A549 (cell line): ENCODE measurements at regions not wholly inside any gene's neighbourhood (a gene's known extent, or its start where the extent isn't known, plus 50 kb on each side); places are given as distances from the start of the nearest gene placed in this dataset.
A peak's percentile ranks its signal among the peaks of the same experiment; 100 is the strongest.
"Not testable (repeated sequence)": the region's sequence is repeated elsewhere in the genome, so short reads cannot be mapped to it uniquely, and the experiment has no call there.

Experiments
- ATAC-seq, 2 experiments: fragments of 200-7000 bp in 1 of 2; fragments of >200 bp in 1 of 2; cut with Nextera tagmentation in 1 of 2; cut with Tn5 transposase in 1 of 2; 3 replicates each; pipeline versions ENCODE4 v1.8.0 to v1.9.1; 2018 to 2020; ENCODE audit warnings: mild to moderate bottlenecking in 1 of 2, moderate library complexity in 1 of 2
- CTCF ChIA-PET: fragments of 300-600 bp; sonication (Branson Sonifier 250); formaldehyde crosslinking; extraction: SDS; loops from one replicate; lab custom pipeline; 2021; ENCODE audit warnings: antibody characterized with exemption, inconsistent platforms; lab: Yijun Ruan, JAX
- POLR2A ChIA-PET: fragments of 350-600 bp; formaldehyde crosslinking; extraction: SDS; loops from one replicate; lab custom pipeline; 2021; ENCODE audit warnings: antibody characterized with exemption, inconsistent platforms; lab: Yijun Ruan, JAX
- DNase-seq, 2 experiments: peaks; one replicate each; pipeline versions ENCODE4 v3.0.0 to v3.0.0-alpha.2; 2011 to 2016; ENCODE audit warnings: low read depth in 1 of 2, low spot score in 1 of 2
- FAIRE-seq: peaks from 2 replicates; lab custom pipeline; 2011; peaks lifted over from hg19 to GRCh38; lab: Jason Lieb, UNC
- H3K27ac ChIP-seq, 2 experiments: fragments of >200 bp; sonication (Bioruptor Twin); formaldehyde crosslinking; 3 replicates each; pipeline ENCODE4 v1.5.1; 2016 to 2017
- H3K4me1 ChIP-seq: fragments of >200 bp; sonication (Bioruptor Twin); formaldehyde crosslinking; 3 replicates; pipeline ENCODE4 v1.6.1; 2016
- H3K4me2 ChIP-seq: fragments of >200 bp; sonication (Bioruptor Twin); formaldehyde crosslinking; 3 replicates; pipeline ENCODE4 v1.6.1; 2016
- H3K4me3 ChIP-seq: fragments of >200 bp; sonication (Bioruptor Twin); formaldehyde crosslinking; 3 replicates; pipeline ENCODE4 v1.5.1; 2016
- H3K9me3 ChIP-seq: fragments of >200 bp; sonication (Bioruptor Twin); formaldehyde crosslinking; 3 replicates; pipeline ENCODE4 v1.6.1; 2016
- CBX8 ChIP-seq: fragments of 200-600 bp; sonication (generic); IDR thresholded peaks from 2 replicates; pipeline ENCODE4 v1.6.1; 2016
- CEBPB ChIP-seq, 2 experiments: fragments of >200 bp in 1 of 2; sonication (Bioruptor Twin) in 1 of 2; formaldehyde crosslinking in 1 of 2; IDR thresholded peaks; 2 replicates each; pipeline ENCODE4 v1.6.1; 2012 to 2016
- EHMT2 ChIP-seq: fragments of 200-600 bp; sonication (generic); IDR thresholded peaks from 2 replicates; pipeline ENCODE4 v1.6.1; 2016; ENCODE audit warnings: antibody characterized with exemption, low read depth, mild to moderate bottlenecking, moderate library complexity
- EP300 ChIP-seq, 2 experiments: fragments of >200 bp; sonication (Bioruptor Twin); formaldehyde crosslinking; IDR thresholded peaks; 2 replicates in 1 of 2; 3 replicates in 1 of 2; pipeline ENCODE4 v1.6.1; 2016 to 2017
- ESRRA ChIP-seq: fragments of 150-350 bp; IDR thresholded peaks from 2 replicates; pipeline ENCODE4 v1.6.1; 2014; ENCODE audit warnings: mild to moderate bottlenecking, low read length, borderline replicate concordance
- FOSB ChIP-seq: fragments of 250-450 bp; sonication (Bioruptor Pico); IDR thresholded peaks from 2 replicates; pipeline ENCODE4 v1.5.0; 2020; ENCODE audit warnings: mild to moderate bottlenecking, moderate library complexity
- FOSL2 ChIP-seq, 2 experiments: fragments of 450-650 bp in 1 of 2; fragments of >200 bp in 1 of 2; sonication (Bioruptor Twin) in 1 of 2; formaldehyde crosslinking; IDR thresholded peaks; 2 replicates each; pipeline versions ENCODE4 v1.5.0 to v1.6.1; 2016 to 2020; ENCODE audit warnings: mild to moderate bottlenecking in 1 of 2, moderate library complexity in 1 of 2
- FOXS1 ChIP-seq: fragments of 250-450 bp; sonication (Bioruptor Pico); IDR thresholded peaks from 2 replicates; pipeline ENCODE4 v1.5.0; 2020; ENCODE audit warnings: mild to moderate bottlenecking, moderate library complexity
- HDAC2 ChIP-seq: fragments of 200-600 bp; sonication (generic); IDR thresholded peaks from 2 replicates; pipeline ENCODE4 v1.6.1; 2016
- HEYL ChIP-seq: fragments of 250-450 bp; sonication (Bioruptor Pico); IDR thresholded peaks from 2 replicates; pipeline ENCODE4 v1.8.0; 2021; ENCODE audit warnings: mild to moderate bottlenecking, moderate library complexity
- HOXB13 ChIP-seq: fragments of 250-450 bp; sonication (Bioruptor Pico); IDR thresholded peaks from 2 replicates; pipeline ENCODE4 v1.5.0; 2020; ENCODE audit warnings: low read depth, mild to moderate bottlenecking, moderate library complexity
- JUN ChIP-seq, 2 experiments: fragments of >200 bp; sonication (Bioruptor Twin); formaldehyde crosslinking; IDR thresholded peaks; 2 replicates in 1 of 2; 3 replicates in 1 of 2; pipeline ENCODE4 v1.6.1; 2016 to 2017
- JUNB ChIP-seq: fragments of >200 bp; sonication (Bioruptor Twin); formaldehyde crosslinking; IDR thresholded peaks from 2 replicates; pipeline ENCODE4 v1.6.1; 2016
- MAZ ChIP-seq: fragments of 150-350 bp; IDR thresholded peaks from 2 replicates; pipeline ENCODE4 v1.6.1; 2014; ENCODE audit warnings: antibody characterized with exemption, low read depth, low read length, borderline replicate concordance
- MYC ChIP-seq: IDR thresholded peaks from 2 replicates; pipeline ENCODE4 v1.6.1; 2012; ENCODE audit warnings: mild to moderate bottlenecking, inconsistent platforms, low read length, improper control_type of control experiment, borderline replicate concordance
- NFE2L2 ChIP-seq: fragments of 150-350 bp; conservative IDR thresholded peaks from 2 replicates; pipeline ENCODE4 v1.6.1; 2014; ENCODE audit warnings: low read length
- NPAS2 ChIP-seq: fragments of 250-450 bp; sonication (Bioruptor Pico); IDR thresholded peaks from 2 replicates; pipeline ENCODE4 v1.8.0; 2022; ENCODE audit warnings: mild to moderate bottlenecking, moderate library complexity, borderline replicate concordance
- PHF8 ChIP-seq: fragments of 200-600 bp; sonication (generic); IDR thresholded peaks from 2 replicates; pipeline ENCODE4 v1.6.1; 2016; ENCODE audit warnings: low read depth, mild to moderate bottlenecking, antibody characterized with exemption, moderate library complexity, borderline replicate concordance
- POLR2A ChIP-seq: IDR thresholded peaks from 2 replicates; pipeline ENCODE4 v1.6.1; 2012; ENCODE audit warnings: mild to moderate bottlenecking, low read length
- RARB ChIP-seq: fragments of 250-450 bp; sonication (Bioruptor Pico); IDR thresholded peaks from 2 replicates; pipeline ENCODE4 v1.8.0; 2021; ENCODE audit warnings: mild to moderate bottlenecking, moderate library complexity
- SREBF2 ChIP-seq: fragments of 450-650 bp; IDR thresholded peaks from 2 replicates; pipeline ENCODE4 v1.6.1; 2014; ENCODE audit warnings: mild to moderate bottlenecking, moderate library complexity
- TFCP2L1 ChIP-seq: fragments of 250-450 bp; sonication (Bioruptor Pico); IDR thresholded peaks from 2 replicates; pipeline ENCODE4 v1.5.0; 2021; ENCODE audit warnings: mild to moderate bottlenecking
- WGBS: methylation state at CpG from one replicate; pipeline ENCODE4 v1.1.6; 2017; ENCODE audit errors: missing lambda C conversion rate; 5-methylcytosine and 5-hydroxymethylcytosine counted together
- TF ChIP-seq, protein P1 (sequence below): IDR thresholded peaks from 2 replicates; pipeline ENCODE4 v1.6.1; 2012
- TF ChIP-seq, protein P2 (sequence below): fragments of 450-650 bp; IDR thresholded peaks from 2 replicates; pipeline ENCODE4 v1.6.1; 2014; ENCODE audit warnings: antibody characterized with exemption
- TF ChIP-seq, protein P3 (sequence below): fragments of >200 bp; sonication (Bioruptor Twin); formaldehyde crosslinking; IDR thresholded peaks from 3 replicates; pipeline ENCODE4 v1.6.1; 2016
- TF ChIP-seq, protein P4 (sequence below): IDR thresholded peaks from 2 replicates; pipeline ENCODE4 v1.6.1; 2012; ENCODE audit warnings: low read depth, borderline replicate concordance

DNA sequence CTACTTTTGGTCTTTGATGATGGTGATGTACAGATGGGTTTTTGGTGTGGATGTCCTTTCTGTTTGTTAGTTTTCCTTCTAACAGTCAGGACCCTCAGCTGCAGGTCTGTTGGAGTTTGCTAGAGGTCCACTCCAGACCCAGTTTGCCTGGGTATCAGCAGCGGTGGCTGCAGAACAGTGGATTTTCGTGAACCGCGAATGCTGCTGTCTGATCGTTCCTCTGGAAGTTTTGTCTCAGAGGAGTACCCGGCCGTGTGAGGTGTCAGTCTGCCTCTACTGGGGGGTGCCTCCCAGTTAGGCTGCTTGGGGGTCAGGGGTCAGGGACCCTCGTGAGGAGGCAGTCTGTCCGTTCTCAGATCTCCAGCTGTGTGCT is 56.6 kb upstream of the TNFAIP8 start:
- Histone ChIP-seq H3K27ac (peak overlapping the region in 1 of 2 experiments; percentile 89; a peak in 5 of 6 replicates), H3K4me1 (peaks cover 45% of the 10 kb centered on the region), H3K4me2 (peak overlapping the region; percentile 82)
- not testable (repeated sequence) for DNase-seq, ATAC-seq, H3K9me3 ChIP-seq, FAIRE-seq, H3K4me3 ChIP-seq
- 88% methylated on average over 7 of the region's 9 CpGs for WGBS
- POLR2A ChIA-PET, result interaction anchor here (1.4 to 1.6 kb wide), 2 partner anchors 31 to 228 kb away, joined by 4 to 6 read pairs; partner anchors contain the start of gene DMXL1
- CTCF ChIA-PET, result interaction anchor here (2.5 kb wide), 1 partner anchor 36 kb away, joined by 12 read pairs; no protein-coding TSS in a partner anchor

DNA sequence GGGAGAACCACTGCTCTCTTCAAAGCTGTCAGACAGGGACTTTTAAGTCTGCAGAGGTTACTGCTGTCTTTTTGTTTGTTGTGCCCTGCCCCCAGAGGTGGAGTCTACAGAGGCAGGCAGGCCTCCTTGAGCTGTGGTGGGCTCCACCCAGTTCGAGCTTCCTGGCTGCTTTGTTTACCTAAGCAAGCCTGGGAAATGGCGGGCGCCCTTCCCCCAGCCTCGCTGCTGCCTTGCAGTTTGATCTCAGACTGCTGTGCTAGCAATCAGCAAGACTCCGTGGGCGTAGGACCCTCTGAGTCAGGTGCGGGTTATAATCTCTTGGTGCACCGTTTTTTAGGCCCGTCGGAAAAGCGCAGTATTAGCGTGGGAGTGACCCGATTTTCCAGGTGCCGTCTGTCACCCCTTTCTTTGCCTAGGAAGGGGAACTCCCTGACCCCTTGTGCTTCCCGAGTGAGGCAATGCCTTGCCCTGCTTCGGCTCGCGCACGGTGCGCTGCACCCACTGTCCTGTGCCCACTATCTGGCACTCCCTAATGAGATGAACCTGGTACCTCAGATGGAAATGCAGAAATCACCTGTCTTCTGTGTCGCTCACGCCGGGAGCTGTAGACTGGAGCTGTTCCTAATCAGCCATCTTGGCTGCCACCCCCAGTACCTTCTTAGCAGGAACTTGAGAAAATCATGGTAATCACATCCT is 56.1 kb upstream of the TNFAIP8 start:
- peak in 1 of 2 experiments; percentile 64 for DNase-seq
- H3K9me3 ChIP-seq, ATAC-seq, FAIRE-seq: not testable (repeated sequence)
- Histone ChIP-seq H3K4me2 (peak overlapping the region; percentile 82), H3K4me3 (peak overlapping the region; percentile 35), H3K4me1 (peaks cover 50% of the 10 kb centered on the region)
- ChIA-PET CTCF (interaction anchor here (0.6 to 2.5 kb wide), 3 partner anchors 35 to 507 kb away, joined by 3 to 12 read pairs (median 6); partner anchors contain the start of gene DTWD2), POLR2A (interaction anchor here (1.4 to 1.6 kb wide), 2 partner anchors 32 to 229 kb away, joined by 4 to 6 read pairs; partner anchors contain the start of gene DMXL1)
- WGBS, result 26% methylated on average over 21 of the region's 23 CpGs
- TF ChIP-seq TFCP2L1 (CRISPR knock-in tag) (0 out of 2 replicates have a peak, but pooled peaks have one; percentile 20), JUN (IDR thresholded peaks at IDR 0.05) (peak in 1 of 2 experiments; percentile 32; a peak in 1 of 5 replicates), CEBPB (IDR thresholded peaks at IDR 0.05) (0 out of 4 replicates have a peak, but pooled peaks of 1 of the 2 experiments have one; percentile 7)
- TF ChIP-seq, all 56 proteins: peak for 3; not testable (repeated sequence) for 53
- H3K27ac ChIP-seq, result peak overlapping the region; percentile 82 to 89

DNA sequence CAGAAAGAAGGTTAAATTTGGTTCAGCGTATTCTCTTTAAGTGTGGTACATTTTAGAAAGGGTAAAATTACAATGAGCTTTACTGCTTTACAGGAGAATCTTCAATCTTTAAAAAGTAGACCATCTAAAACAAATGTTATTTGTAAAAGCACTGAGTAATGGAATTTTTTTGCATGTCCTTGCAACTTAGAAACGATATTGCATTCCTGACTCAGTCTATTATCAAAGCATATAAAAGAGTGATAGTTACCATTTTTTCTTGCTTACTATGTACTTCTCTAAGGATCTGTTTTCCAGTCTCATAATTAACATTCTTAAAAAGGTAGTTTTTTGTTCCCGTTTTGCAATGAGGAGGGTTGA is 55.5 kb upstream of the TNFAIP8 start:
- WGBS, result 61% methylated on average over 3 of the region's 3 CpGs
- POLR2A ChIA-PET, result interaction anchor here (1.4 to 1.6 kb wide), 2 partner anchors 32 to 230 kb away, joined by 4 to 6 read pairs; partner anchors contain the start of gene DMXL1

DNA sequence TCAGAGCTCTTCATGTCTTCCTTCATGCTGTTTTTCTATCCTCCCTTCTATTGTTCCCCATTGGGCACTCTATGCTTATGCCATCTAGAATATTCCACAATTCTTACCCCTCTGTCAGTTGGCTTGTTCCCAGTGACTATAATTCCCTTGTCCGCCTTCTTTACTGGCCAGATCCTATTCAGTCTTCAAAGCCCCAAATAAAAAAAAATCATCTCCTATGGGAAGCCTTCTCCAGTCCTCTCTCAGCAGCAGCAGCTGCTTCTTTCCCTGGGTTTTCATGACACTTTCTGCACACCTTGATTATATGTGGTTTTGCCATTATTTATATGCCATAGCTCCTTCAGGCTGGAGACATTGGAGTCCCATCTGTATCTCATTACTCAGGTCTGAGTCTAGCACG is 54.6 kb upstream of the TNFAIP8 start:
- Histone ChIP-seq H3K4me2 (peak overlapping the region; percentile 82), H3K4me3 (no peak overlapping the region), H3K9me3 (no peaks in the 10 kb centered on the region), H3K27ac (peak overlapping the region; percentile 82 to 89), H3K4me1 (peaks cover 64% of the 10 kb centered on the region)
- CTCF ChIA-PET, result interaction anchor here (1.7 to 2.5 kb wide), 3 partner anchors 11 to 111 kb away, joined by 7 to 12 read pairs (median 10); no protein-coding TSS in a partner anchor
- ATAC-seq (no peak), FAIRE-seq (no peak), DNase-seq (no peak)
- POLR2A ChIA-PET, result interaction anchor here (2.2 kb wide), 1 partner anchor 23 kb away, joined by 14 read pairs; no protein-coding TSS in a partner anchor
- 81% methylated on average over 2 of the region's 2 CpGs for WGBS
- no peak for TF ChIP-seq RARB (CRISPR knock-in tag)
- TF ChIP-seq NPAS2 (CRISPR knock-in tag), result no peak
- TF ChIP-seq PHF8, result no peak
- no peak for TF ChIP-seq FOXS1 (CRISPR knock-in tag)
- no peak for TF ChIP-seq SREBF2
- no peak for TF ChIP-seq JUNB
- no peak for TF ChIP-seq HDAC2
- no peak for TF ChIP-seq MAZ
- TF ChIP-seq EP300 (IDR thresholded peaks at IDR 0.05), result no peak
- no peak for TF ChIP-seq FOSB (CRISPR knock-in tag)
- TF ChIP-seq CBX8, result no peak
- no peak for TF ChIP-seq FOSL2 (IDR thresholded peaks at IDR 0.05)
- TF ChIP-seq FOSL2 (CRISPR knock-in tag; IDR thresholded peaks at IDR 0.05), result no peak
- TF ChIP-seq, protein P1, sequence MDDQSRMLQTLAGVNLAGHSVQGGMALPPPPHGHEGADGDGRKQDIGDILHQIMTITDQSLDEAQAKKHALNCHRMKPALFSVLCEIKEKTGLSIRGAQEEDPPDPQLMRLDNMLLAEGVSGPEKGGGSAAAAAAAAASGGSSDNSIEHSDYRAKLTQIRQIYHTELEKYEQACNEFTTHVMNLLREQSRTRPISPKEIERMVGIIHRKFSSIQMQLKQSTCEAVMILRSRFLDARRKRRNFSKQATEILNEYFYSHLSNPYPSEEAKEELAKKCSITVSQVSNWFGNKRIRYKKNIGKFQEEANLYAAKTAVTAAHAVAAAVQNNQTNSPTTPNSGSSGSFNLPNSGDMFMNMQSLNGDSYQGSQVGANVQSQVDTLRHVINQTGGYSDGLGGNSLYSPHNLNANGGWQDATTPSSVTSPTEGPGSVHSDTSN, result no peak
- TF ChIP-seq EHMT2, result no peak
- TF ChIP-seq HOXB13 (CRISPR knock-in tag), result no peak

More for the DNA sequence above, 55.5 kb upstream of the TNFAIP8 start:
- TF ChIP-seq MYC, result no peak
- no peak for TF ChIP-seq RARB (CRISPR knock-in tag)
- no peak for TF ChIP-seq HEYL (CRISPR knock-in tag)
- TF ChIP-seq ESRRA, result no peak
- no peak for TF ChIP-seq TFCP2L1 (CRISPR knock-in tag)
- no peak for TF ChIP-seq POLR2A
- TF ChIP-seq NFE2L2, result no peak
- TF ChIP-seq, protein P2, sequence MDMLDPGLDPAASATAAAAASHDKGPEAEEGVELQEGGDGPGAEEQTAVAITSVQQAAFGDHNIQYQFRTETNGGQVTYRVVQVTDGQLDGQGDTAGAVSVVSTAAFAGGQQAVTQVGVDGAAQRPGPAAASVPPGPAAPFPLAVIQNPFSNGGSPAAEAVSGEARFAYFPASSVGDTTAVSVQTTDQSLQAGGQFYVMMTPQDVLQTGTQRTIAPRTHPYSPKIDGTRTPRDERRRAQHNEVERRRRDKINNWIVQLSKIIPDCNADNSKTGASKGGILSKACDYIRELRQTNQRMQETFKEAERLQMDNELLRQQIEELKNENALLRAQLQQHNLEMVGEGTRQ, result no peak
- TF ChIP-seq CEBPB (IDR thresholded peaks at IDR 0.05), result no peak
- TF ChIP-seq EP300 (IDR thresholded peaks at IDR 0.05), result no peak
- TF ChIP-seq, protein P3, sequence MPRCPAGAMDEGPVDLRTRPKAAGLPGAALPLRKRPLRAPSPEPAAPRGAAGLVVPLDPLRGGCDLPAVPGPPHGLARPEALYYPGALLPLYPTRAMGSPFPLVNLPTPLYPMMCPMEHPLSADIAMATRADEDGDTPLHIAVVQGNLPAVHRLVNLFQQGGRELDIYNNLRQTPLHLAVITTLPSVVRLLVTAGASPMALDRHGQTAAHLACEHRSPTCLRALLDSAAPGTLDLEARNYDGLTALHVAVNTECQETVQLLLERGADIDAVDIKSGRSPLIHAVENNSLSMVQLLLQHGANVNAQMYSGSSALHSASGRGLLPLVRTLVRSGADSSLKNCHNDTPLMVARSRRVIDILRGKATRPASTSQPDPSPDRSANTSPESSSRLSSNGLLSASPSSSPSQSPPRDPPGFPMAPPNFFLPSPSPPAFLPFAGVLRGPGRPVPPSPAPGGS, result no peak
- TF ChIP-seq, protein P4, sequence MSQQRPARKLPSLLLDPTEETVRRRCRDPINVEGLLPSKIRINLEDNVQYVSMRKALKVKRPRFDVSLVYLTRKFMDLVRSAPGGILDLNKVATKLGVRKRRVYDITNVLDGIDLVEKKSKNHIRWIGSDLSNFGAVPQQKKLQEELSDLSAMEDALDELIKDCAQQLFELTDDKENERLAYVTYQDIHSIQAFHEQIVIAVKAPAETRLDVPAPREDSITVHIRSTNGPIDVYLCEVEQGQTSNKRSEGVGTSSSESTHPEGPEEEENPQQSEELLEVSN, result no peak
- peak overlapping the region; percentile 82 to 89 for H3K27ac ChIP-seq
- H3K4me3 ChIP-seq, result peak overlapping the region; percentile 35
- no peaks in the 10 kb centered on the region for H3K9me3 ChIP-seq
- no peak for ATAC-seq
- no peak for FAIRE-seq
- CTCF ChIA-PET, result interaction anchor here (0.6 to 2.5 kb wide), 4 partner anchors 34 to 508 kb away, joined by 3 to 12 read pairs (median 8); partner anchors contain the start of gene DTWD2
- peak overlapping the region; percentile 82 for H3K4me2 ChIP-seq
- DNase-seq, result no peak
- peaks cover 56% of the 10 kb centered on the region for H3K4me1 ChIP-seq
